ENCODE measurements at regions not wholly inside any gene's neighbourhood (a gene's known extent, or its start where the extent isn't known, plus 50 kb on each side); places are given as distances from the start of the nearest gene placed in this dataset.
A peak's percentile ranks its signal among the peaks of the same experiment; 100 is the strongest.
"Not testable (repeated sequence)": the region's sequence is repeated elsewhere in the genome, so short reads cannot be mapped to it uniquely, and the experiment has no call there.

DNA sequence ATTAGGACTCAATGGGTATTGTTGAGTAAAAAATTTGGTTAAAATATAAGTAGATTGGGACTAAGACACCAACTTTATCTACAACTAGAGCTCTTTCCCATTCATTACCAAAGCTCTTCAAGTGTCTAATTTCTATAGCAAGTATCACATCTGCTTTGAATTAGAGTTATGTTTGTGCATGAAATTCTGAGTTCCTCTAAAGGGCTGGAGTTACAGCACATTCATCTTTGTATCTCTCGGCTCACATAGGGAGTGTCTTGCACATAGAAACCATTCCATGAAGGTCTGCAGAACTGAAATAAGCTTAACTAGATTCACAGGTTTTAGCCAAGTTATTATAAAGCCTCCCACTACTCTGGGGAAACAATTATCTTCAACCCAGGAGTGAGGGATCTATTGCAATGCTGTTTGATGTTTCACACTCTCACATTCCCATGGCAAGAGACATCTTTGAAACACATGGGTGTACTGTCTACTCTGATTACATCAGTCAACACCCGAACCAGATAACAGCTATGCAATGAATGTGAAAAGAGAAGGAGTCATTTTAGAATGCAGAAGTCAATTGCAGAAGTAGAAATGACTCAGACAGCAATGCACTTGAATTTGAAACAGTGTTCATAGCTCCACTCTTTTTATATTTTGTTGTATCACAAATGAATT, 93.1 kb upstream of the KBTBD8 start:
- no peak overlapping the region for H3K4me3 Mint-ChIP-seq
- ATAC-seq (no peak), DNase-seq (no peak)

DNA sequence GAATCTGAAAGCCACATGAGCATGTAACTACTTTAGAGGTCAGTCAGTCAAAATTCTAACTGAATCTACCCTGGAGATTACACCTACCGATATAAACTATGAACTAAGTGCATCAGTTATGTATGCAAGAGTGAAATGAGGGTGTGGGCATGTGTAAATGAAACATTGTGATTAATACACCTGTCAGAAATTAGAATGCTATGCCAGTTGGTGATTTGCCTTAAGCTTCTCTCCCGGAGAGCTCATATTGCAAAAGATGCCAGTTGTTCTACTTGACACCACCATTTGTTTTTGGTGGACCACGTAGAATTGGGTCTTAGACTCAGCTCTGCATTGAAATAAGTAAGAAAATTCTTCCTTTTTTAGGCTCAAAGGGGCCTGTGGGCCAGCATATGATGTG, 91.0 kb upstream of the KBTBD8 start:
- H3K27ac Mint-ChIP-seq = no peak overlapping the region
- no peak overlapping the region for H3K4me3 Mint-ChIP-seq
- peaks cover 5 to 13% of the 10 kb centered on the region in 2 donors for H3K9me3 Mint-ChIP-seq
- peaks cover 15% of the 10 kb centered on the region for H3K27me3 Mint-ChIP-seq
- DNase-seq = no peak
- no peaks in the 10 kb centered on the region for H3K4me1 Mint-ChIP-seq
- no peak for ATAC-seq

More for the DNA sequence above, 93.1 kb upstream of the KBTBD8 start:
- no peak overlapping the region for H3K27ac Mint-ChIP-seq
- no peaks in the 10 kb centered on the region for H3K4me1 Mint-ChIP-seq
- H3K27me3 Mint-ChIP-seq = peaks cover 15% of the 10 kb centered on the region
- H3K9me3 Mint-ChIP-seq = peaks cover 24 to 25% of the 10 kb centered on the region in 2 donors

DNA sequence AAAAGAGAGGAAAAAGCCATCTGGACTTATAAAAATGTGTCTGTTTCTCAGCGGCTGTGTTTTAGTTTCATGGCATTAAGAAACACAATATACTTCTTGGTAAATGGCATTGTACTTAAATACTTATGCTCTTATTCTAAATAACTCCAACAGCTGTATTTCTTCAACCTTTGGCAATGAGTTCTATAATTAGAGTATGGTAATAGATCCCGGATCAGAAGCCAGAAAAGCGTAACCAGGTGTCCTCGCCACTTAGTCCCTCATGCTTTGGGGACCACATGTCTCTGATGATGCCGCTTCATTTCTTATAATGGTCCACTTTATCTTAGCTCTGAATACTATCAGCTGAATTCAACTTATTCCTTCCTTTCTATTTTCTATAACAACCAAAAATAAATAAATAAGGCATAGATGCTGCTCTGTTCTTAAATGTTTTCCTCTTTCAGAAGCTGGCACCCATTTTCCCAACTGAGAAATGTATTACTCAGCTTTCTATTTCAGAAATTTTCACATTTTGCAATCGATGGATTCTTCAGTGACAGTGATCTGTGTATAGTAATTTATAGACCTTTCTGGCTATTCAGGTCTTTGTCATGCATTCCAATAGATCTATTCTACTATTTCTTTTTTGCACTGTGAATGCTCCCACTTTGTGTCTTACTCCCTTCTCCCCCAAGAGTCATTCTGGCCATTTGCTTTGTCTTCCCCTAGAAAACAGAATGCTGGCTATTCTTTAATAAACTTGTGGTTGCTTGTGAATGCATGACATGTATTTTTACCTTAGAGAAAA, 87.6 kb upstream of the KBTBD8 start:
- Mint-ChIP-seq H3K4me1 (no peaks in the 10 kb centered on the region), H3K27ac (no peak overlapping the region)

DNA sequence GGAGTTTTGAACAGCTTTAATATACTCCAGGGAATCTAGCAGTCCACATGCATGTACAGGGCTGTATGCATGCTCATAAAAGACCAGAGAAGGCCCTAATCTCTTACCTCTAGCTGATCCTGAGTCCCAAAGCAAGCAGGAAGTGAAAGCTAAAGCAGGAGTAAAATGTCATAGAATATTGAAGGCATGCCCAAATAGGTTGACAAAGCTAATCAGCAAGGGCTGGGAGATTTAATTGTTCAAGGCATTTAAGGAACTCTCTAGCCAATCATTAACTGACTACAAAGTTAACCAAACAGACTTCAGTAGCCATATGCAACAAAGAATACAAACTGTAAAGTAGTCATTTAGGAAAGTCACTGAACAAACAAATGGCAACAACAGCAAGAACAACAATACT, 85.8 kb upstream of the KBTBD8 start:
- ATAC-seq (no peak), DNase-seq (no peak)
- Mint-ChIP-seq H3K4me1 (no peaks in the 10 kb centered on the region), H3K27ac (no peak overlapping the region), H3K4me3 (no peak overlapping the region), H3K27me3 (no peaks in the 10 kb centered on the region), H3K9me3 (peaks cover 8 to 18% of the 10 kb centered on the region in 2 donors)

More for the DNA sequence above, 87.6 kb upstream of the KBTBD8 start:
- no peak overlapping the region for H3K4me3 Mint-ChIP-seq
- H3K9me3 Mint-ChIP-seq = peaks cover 8 to 11% of the 10 kb centered on the region in 2 donors
- DNase-seq = no peak
- H3K27me3 Mint-ChIP-seq = peaks cover 7% of the 10 kb centered on the region
- ATAC-seq = no peak

DNA sequence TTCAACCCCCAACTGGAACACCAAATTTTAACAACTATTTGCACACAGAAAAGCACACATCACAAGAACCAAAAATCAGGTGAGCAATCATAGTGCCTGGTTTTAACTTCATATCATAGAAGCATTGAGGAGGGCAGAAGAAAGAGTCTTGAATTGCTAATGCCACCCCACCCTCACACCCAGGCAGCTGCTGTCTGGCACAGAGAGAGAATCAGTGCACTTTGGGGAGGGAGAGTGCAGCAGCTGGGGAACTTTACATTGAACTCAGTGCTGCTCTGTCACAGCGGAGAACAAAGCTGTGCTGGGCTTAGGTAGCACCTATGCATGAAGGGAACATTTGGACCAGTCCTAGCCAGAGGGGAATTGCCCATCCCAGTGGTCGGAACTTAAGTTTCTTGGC, 76.0 kb upstream of the KBTBD8 start:
- no peaks in the 10 kb centered on the region for H3K9me3 Mint-ChIP-seq
- no peak for ATAC-seq
- no peak for DNase-seq
- peaks cover 16% of the 10 kb centered on the region for H3K27me3 Mint-ChIP-seq
- H3K27ac Mint-ChIP-seq = peak overlapping the region in 1 of 2 donors; percentile 12
- no peak overlapping the region for H3K4me3 Mint-ChIP-seq
- no peaks in the 10 kb centered on the region for H3K4me1 Mint-ChIP-seq

DNA sequence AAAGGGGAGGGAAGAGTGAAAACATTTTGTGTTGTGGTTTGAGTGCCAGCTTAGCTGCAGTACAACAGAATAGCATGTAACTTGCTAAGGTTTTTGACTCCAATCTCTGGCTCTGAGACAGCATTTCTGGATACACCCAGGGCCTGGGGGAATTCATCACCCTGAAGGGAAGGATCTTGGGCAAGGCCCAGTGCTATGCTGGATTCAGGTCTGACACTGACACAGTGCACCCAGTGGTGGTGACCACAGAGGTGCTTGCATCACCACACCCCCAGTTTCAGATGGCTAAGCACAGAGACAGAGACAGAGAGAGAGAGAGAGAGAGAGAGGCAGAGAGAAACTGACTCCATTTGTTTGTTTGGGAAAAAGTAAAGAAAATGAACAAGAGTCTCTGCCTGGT, 74.1 kb upstream of the KBTBD8 start:
- no peak for DNase-seq
- ATAC-seq = no peak
- H3K4me1 Mint-ChIP-seq = no peaks in the 10 kb centered on the region
- no peak overlapping the region for H3K27ac Mint-ChIP-seq
- H3K4me3 Mint-ChIP-seq = no peak overlapping the region
- H3K9me3 Mint-ChIP-seq = no peaks in the 10 kb centered on the region
- H3K27me3 Mint-ChIP-seq = peaks cover 23% of the 10 kb centered on the region

DNA sequence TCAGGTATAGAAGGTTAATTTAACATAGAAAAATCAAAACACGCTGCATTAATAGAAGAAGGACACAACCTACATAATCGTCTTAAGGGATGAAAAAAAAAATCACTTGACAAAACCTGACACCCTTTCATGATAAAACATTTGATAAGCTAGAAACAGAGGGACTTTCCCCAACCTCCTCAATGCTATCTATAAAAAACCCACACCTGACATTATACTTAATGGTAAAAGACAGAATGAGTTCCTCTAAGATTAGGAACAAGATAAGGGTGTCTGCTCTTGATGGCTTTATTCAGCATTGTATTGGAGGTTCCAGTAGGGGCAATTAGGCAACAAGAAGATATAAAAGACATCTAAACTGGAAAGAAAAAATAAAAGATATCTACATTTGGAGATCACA, 69.9 kb upstream of the KBTBD8 start:
- H3K27ac Mint-ChIP-seq = no peak overlapping the region
- H3K4me3 Mint-ChIP-seq = no peak overlapping the region
- DNase-seq (no peak), ATAC-seq (no peak)
- H3K9me3 Mint-ChIP-seq = no peaks in the 10 kb centered on the region
- peaks cover 23% of the 10 kb centered on the region for H3K27me3 Mint-ChIP-seq
- no peaks in the 10 kb centered on the region for H3K4me1 Mint-ChIP-seq

DNA sequence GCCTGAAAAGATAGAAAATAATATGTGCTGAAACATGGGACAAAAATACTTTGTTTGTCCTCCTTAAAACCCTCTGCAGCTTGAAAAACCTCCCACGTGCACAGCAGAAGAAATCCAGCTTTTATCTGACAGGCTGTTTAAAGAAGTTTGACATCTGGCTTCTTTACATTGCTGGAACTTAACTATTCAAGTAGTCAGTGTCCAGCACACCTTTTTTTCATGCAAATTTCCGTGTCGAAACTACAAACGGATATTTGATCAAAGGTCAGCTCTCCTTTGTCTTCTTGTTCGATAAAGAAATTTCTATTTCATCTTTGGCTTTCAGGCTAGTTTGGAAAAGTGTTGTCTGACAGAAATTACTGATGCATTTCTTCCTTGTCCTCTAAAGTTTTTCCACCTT, 66.8 kb upstream of the KBTBD8 start:
- no peak overlapping the region for H3K4me3 Mint-ChIP-seq
- no peak overlapping the region for H3K27ac Mint-ChIP-seq
- ATAC-seq (no peak), DNase-seq (no peak)
- no peaks in the 10 kb centered on the region for H3K9me3 Mint-ChIP-seq
- H3K27me3 Mint-ChIP-seq = peaks cover 7% of the 10 kb centered on the region
- no peaks in the 10 kb centered on the region for H3K4me1 Mint-ChIP-seq

DNA sequence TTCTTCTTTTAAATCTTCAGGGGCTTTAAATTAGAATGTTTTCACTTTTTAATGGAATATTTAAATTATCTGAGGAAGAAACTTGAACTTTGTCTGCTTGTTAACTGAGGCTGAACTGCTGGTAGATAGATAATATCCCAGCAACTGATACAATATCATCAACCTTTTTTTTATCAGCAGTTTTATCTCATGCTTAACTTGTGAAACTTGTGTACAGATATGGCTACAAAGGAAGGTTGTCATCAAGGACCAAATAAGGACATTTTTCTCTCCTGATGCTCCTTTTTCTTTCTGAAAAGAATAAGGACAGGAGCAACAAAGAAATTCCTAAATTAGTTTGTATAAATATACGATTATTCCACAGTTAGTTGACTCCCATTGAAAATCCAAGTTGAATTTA, 66.4 kb upstream of the KBTBD8 start:
- Mint-ChIP-seq H3K4me1 (no peaks in the 10 kb centered on the region), H3K9me3 (no peaks in the 10 kb centered on the region), H3K27ac (no peak overlapping the region), H3K27me3 (peaks cover 7% of the 10 kb centered on the region), H3K4me3 (no peak overlapping the region)
- DNase-seq (no peak), ATAC-seq (no peak)

DNA sequence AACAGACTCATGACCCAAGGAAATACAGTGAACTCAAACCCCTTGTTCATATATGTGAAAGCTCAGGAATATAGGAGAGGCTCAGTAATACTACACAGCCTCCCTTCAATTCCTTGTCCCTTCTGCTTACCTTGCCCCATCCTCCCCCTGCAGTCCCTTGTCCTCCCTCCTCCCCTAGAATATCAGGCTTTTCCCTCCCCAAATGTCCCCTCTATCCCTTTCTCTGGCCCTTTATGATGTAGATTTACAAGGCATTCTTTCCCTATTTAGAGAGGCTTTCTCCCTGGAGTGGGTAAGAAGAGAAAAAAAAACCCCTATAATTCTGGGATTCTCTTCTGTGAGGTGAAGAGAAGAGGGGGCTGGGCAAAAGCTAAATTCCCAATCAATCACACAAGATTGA, 64.9 kb upstream of the KBTBD8 start:
- no peak overlapping the region for H3K4me3 Mint-ChIP-seq
- H3K27me3 Mint-ChIP-seq = no peaks in the 10 kb centered on the region
- no peaks in the 10 kb centered on the region for H3K4me1 Mint-ChIP-seq
- no peak overlapping the region for H3K27ac Mint-ChIP-seq
- ATAC-seq (no peak), DNase-seq (no peak)
- no peaks in the 10 kb centered on the region for H3K9me3 Mint-ChIP-seq

DNA sequence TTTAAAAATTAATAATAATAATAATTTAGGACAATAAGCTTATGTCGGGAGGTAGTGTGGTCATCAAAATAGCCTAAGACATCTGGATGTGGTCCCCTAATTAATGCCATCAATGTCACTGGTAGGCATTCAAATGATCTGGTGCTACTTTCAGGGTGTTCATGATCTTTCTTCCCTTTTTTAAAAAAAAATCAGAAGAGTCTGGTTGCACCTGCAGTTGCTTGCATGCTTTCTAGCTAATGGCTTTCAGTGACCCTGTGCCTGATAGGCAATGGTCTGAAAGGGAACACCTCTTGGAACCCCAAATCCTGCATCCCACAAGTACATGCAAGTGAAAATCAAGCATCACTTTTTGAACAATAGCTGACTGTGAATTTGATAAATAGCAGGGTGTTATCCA, 64.1 kb upstream of the KBTBD8 start:
- H3K4me3 Mint-ChIP-seq = no peak overlapping the region
- no peaks in the 10 kb centered on the region for H3K27me3 Mint-ChIP-seq
- ATAC-seq = no peak
- H3K9me3 Mint-ChIP-seq = no peaks in the 10 kb centered on the region
- no peak for DNase-seq
- H3K27ac Mint-ChIP-seq = no peak overlapping the region
- no peaks in the 10 kb centered on the region for H3K4me1 Mint-ChIP-seq

DNA sequence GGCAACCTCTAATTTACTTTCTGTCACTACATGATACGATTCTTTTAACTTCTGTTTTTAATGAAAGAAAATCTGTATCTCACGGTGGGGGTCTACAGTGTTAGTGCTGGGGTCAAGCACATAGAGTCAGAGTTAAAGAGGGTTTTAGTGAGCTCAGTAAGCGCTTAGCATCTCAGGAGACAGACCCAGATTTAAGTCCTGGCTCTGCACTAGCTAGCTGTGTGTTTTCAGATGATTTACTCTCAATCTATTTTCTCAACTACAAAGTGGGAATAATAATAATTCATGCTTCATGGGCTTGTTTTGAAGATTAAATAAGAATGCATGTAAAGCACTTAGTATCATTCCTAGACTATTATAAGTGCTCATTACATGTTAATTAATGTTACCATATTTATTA, 63.4 kb upstream of the KBTBD8 start:
- DNase-seq (no peak), ATAC-seq (no peak)
- Mint-ChIP-seq H3K27ac (no peak overlapping the region), H3K9me3 (no peaks in the 10 kb centered on the region), H3K4me3 (no peak overlapping the region), H3K27me3 (no peaks in the 10 kb centered on the region), H3K4me1 (no peaks in the 10 kb centered on the region)

DNA sequence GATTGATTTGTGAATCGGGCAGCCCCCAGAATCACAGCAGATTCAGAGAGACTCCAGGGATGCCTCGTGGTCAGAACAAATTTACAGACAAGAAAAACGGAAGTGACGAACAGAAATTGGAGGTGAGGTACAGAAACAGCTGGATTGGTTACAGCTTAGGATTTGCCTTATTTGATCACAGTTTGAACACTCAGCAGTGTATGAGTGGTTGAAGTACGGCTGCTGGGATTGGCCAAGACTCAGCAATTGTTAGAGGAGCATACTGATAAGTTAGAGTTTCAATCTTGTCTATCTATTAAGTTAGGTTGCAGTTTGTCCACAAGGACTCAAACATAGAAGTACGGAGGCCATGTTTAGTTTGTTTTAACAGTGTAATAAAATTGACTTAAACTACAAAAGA, 61.1 kb upstream of the KBTBD8 start:
- H3K27ac Mint-ChIP-seq, DNase-seq, H3K4me1 Mint-ChIP-seq, H3K4me3 Mint-ChIP-seq, ATAC-seq, H3K9me3 Mint-ChIP-seq, H3K27me3 Mint-ChIP-seq: not testable (repeated sequence)

DNA sequence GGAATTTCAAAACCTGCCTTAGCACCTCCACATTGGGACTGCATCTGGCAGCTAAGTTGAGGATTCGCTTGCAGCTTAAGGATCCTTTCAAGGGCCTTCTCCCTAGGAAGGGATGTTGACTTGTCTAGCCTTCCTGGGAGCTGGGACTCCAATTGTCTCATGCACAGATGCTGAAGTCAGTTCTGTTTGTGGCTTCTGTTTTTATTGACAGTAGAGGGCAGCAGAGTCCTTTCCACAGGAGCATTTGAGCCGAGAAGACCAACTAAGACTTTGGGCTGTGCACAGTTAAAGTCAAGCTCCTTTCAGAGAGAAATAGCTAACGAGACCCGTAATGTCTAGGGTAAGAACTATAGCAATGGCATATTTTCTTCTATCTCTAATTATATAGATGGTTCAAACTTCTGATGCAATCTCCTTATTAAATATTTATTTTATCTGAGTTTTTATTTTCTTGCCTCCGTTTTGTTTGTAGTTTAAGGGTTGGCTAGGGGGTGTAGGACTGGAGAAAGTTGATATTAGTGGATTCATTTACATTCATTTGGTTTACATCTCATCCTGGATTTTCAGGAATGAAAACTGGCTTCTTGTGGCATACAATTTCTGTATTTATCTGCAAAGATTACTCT, 59.7 kb upstream of the KBTBD8 start:
- Mint-ChIP-seq H3K4me1 (no peaks in the 10 kb centered on the region), H3K4me3 (no peak overlapping the region), H3K27me3 (no peaks in the 10 kb centered on the region), H3K27ac (no peak overlapping the region), H3K9me3 (peaks cover 0 to 5% of the 10 kb centered on the region in 2 donors)
- DNase-seq = peak; percentile 16 to 29
- ATAC-seq = peak; percentile 57

DNA sequence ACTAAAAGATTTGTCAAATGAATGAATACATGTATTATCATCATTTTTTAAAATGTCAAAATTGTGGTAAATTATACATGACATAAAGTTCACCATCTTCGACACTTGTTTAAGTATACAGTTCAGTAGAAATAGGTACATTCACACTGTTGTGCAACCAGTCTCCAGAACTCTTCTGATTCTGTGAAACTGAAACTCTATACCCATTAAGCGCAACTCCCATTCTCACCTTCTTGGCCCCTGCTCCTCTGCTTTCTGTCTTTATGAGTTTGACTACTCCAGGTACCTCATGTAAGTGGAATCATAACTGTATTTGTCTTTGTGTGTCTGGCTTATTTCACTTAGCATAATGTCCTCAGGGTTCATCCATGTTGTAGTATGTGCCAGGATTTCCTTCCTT, 50.1 kb upstream of the KBTBD8 start:
- no peak for DNase-seq
- H3K9me3 Mint-ChIP-seq = peaks cover 0 to 4% of the 10 kb centered on the region in 2 donors
- H3K4me3 Mint-ChIP-seq = no peak overlapping the region
- no peaks in the 10 kb centered on the region for H3K4me1 Mint-ChIP-seq
- ATAC-seq = no peak
- H3K27ac Mint-ChIP-seq = no peak overlapping the region
- H3K27me3 Mint-ChIP-seq = no peaks in the 10 kb centered on the region

All from stimulated activated naive CD8-positive, alpha-beta T cell treated with anti-CD3 and anti-CD28 coated beads, Interleukin-15, amount 100 ng/mL, for 72 hours (primary cell).